ENCODE measurements at regions not wholly inside any gene's neighbourhood (a gene's known extent, or its start where the extent isn't known, plus 50 kb on each side); places are given as distances from the start of the nearest gene placed in this dataset.

DNA sequence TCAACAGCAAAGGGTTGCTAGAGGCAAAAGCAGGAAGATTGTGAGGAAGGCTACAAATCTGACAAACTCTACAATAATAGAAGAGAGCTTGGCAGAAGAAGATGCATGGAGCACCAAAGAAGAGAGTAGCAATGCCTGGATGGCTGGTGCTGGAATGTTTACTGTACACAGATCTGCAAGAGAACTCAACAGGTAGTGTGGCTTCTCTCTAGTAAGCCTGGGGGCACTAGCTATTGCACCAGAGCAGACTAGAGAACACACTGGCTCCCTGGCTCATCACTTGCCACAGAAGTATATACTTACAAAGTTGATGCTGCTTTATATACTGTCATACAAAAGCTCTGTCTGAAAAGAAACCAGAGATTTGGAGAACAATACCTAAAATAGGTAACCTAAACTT, 475.0 kb upstream of the NCAM2 start:
- TF ChIP-seq POLR2A (IDR thresholded peaks at IDR 0.05; ENCODE audit: extremely low read depth, insufficient read length) = no peak
- TF ChIP-seq MAX (IDR thresholded peaks at IDR 0.05; ENCODE audit: low read depth, low read length) = no peak
- TF ChIP-seq CTCF (IDR thresholded peaks at IDR 0.05; ENCODE audit: low read depth, low read length) = no peak
- no peak for TF ChIP-seq MYC (IDR thresholded peaks at IDR 0.05; ENCODE audit: low read depth, low read length)
- no peak for DNase-seq (ENCODE audit: low read depth)
- H3K4me3 ChIP-seq (ENCODE audit: low read depth, low read length) = no peak overlapping the region

DNA sequence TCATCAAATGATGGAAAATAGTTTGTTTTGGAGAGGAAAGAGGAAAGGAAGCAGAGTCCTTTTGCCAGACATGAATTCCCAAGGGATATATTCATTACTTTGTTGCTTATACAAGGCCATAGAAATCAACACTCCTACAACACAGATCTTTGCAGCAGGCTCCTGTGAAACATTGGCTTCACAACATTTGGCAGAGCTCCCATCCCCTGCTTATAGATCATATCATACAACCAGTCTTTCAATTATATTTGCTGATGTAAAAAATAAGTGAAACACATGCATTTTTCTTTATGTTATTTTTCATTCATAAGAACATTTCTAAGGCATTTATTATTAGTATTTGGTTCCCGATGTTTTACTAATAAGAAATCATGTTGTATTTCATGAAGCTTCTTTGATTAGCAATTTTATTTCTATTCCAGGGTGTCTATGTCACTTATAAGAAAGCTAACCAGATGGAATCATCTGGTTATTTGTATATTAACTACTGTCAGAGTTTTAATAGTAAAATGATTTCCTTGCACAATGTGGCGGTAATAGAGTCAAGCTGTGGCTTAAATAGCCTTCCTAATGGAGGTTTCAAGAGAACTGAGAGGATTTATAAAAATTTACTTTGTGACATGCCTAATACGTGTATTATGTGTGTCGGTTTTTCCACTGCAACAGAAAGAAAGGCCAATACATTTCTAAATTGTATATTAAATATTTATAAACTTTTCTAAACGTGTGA, 470.3 kb upstream of the NCAM2 start:
- TF ChIP-seq MYC (IDR thresholded peaks at IDR 0.05; ENCODE audit: low read depth, low read length) (no peak), CTCF (IDR thresholded peaks at IDR 0.05; ENCODE audit: low read depth, low read length) (no peak), POLR2A (IDR thresholded peaks at IDR 0.05; ENCODE audit: extremely low read depth, insufficient read length) (no peak), MAX (IDR thresholded peaks at IDR 0.05; ENCODE audit: low read depth, low read length) (no peak)
- no peak for DNase-seq (ENCODE audit: low read depth)
- no peak overlapping the region for H3K4me3 ChIP-seq (ENCODE audit: low read depth, low read length)

DNA sequence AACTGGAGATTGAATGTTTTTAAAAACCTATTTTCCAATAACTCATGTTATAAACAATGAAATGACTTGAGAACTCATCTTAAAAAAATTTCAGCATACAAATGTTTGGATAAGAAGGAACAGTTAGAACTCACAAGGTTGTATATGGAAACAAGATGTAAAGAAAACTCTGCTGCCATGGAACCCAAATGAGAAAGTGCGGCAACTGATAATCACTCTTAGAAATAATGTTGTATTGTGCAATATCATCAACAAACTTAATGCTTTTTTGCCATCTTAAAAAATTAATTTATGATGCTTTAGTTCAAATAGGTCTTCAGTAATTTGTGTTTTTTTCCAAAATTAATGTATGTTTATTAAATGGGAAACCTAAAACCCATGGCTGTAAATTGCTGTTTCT, 461.1 kb upstream of the NCAM2 start:
- no peak overlapping the region for H3K4me3 ChIP-seq (ENCODE audit: low read depth, low read length)
- TF ChIP-seq POLR2A (IDR thresholded peaks at IDR 0.05; ENCODE audit: extremely low read depth, insufficient read length) (no peak), MYC (IDR thresholded peaks at IDR 0.05; ENCODE audit: low read depth, low read length) (no peak), MAX (IDR thresholded peaks at IDR 0.05; ENCODE audit: low read depth, low read length) (no peak), CTCF (IDR thresholded peaks at IDR 0.05; ENCODE audit: low read depth, low read length) (no peak)
- DNase-seq (ENCODE audit: low read depth) = no peak

GRCh38 chr21:20538039-20538658, 460.1 kb upstream of the NCAM2 start:
- TF ChIP-seq CTCF (IDR thresholded peaks at IDR 0.05; ENCODE audit: low read depth, low read length) = no peak
- TF ChIP-seq MAX (IDR thresholded peaks at IDR 0.05; ENCODE audit: low read depth, low read length) = no peak
- TF ChIP-seq POLR2A (IDR thresholded peaks at IDR 0.05; ENCODE audit: extremely low read depth, insufficient read length) = no peak
- TF ChIP-seq MYC (IDR thresholded peaks at IDR 0.05; ENCODE audit: low read depth, low read length) = no peak
- DNase-seq (ENCODE audit: low read depth) = no peak

GRCh38 chr21:20545454-20545853, 452.8 kb upstream of the NCAM2 start:
- no peak for DNase-seq (ENCODE audit: low read depth)
- TF ChIP-seq CTCF (IDR thresholded peaks at IDR 0.05; ENCODE audit: low read depth, low read length) (no peak), POLR2A (IDR thresholded peaks at IDR 0.05; ENCODE audit: extremely low read depth, insufficient read length) (no peak), MYC (IDR thresholded peaks at IDR 0.05; ENCODE audit: low read depth, low read length) (no peak)

More at GRCh38 chr21:20538039-20538658, 460.1 kb upstream of the NCAM2 start:
- no peak overlapping the region for H3K4me3 ChIP-seq (ENCODE audit: low read depth, low read length)

More at GRCh38 chr21:20545454-20545853, 452.8 kb upstream of the NCAM2 start:
- H3K4me3 ChIP-seq (ENCODE audit: low read depth, low read length) = no peak overlapping the region
